GM23338 (cell line): ENCODE measurements at regions not wholly inside any gene's neighbourhood (a gene's known extent, or its start where the extent isn't known, plus 50 kb on each side); places are given as distances from the start of the nearest gene placed in this dataset.

ENCODE experiments used
- ATAC-seq: fragments of 200-7000 bp; cut with Tn5 transposase; 3 replicates; pipeline ENCODE4 v1.9.1; 2020
- DNase-seq: peaks from one replicate; pipeline ENCODE4 v3.0.0-alpha.2; 2015; ENCODE audit warnings: low spot score
- H2AFZ ChIP-seq: fragments of 200-600 bp; sonication (generic); 2 replicates; pipeline ENCODE4 v1.8.0; 2016; ENCODE audit warnings: antibody characterized with exemption, mild to moderate bottlenecking, moderate library complexity
- H3F3A ChIP-seq: fragments of 200-600 bp; sonication (generic); replicated peaks from 2 replicates; pipeline ENCODE4 v1.8.0; 2017; ENCODE audit warnings: antibody characterized with exemption, mixed run types, low read depth
- H3K27ac ChIP-seq: fragments of 200-600 bp; sonication (generic); 2 replicates; pipeline ENCODE4 v1.6.1; 2016; ENCODE audit warnings: low read depth
- H3K27me3 ChIP-seq: fragments of 200-600 bp; sonication (generic); 2 replicates; pipeline ENCODE4 v1.8.0; 2016; ENCODE audit warnings: mild to moderate bottlenecking, mixed run types, moderate library complexity; ENCODE audit not compliant: insufficient read depth
- H3K36me3 ChIP-seq: fragments of 200-600 bp; sonication (generic); 2 replicates; pipeline ENCODE4 v1.8.0; 2016; ENCODE audit warnings: mild to moderate bottlenecking; ENCODE audit not compliant: insufficient read depth
- H3K4me1 ChIP-seq: fragments of 200-600 bp; sonication (generic); 2 replicates; pipeline ENCODE4 v1.8.0; 2016; ENCODE audit warnings: mild to moderate bottlenecking, moderate library complexity; ENCODE audit not compliant: insufficient read depth
- H3K4me2 ChIP-seq: fragments of 200-600 bp; sonication (generic); 2 replicates; pipeline ENCODE4 v1.7.1; 2017; ENCODE audit warnings: mixed run types
- H3K4me3 ChIP-seq: fragments of 200-600 bp; sonication (generic); 2 replicates; pipeline ENCODE4 v1.6.1; 2016; ENCODE audit warnings: mixed run types
- H3K79me2 ChIP-seq: fragments of 200-600 bp; sonication (generic); replicated peaks from 2 replicates; pipeline ENCODE4 v1.8.0; 2017; ENCODE audit warnings: mild to moderate bottlenecking; ENCODE audit not compliant: insufficient read depth
- H3K9me2 ChIP-seq: fragments of 200-600 bp; sonication (generic); 2 replicates; pipeline ENCODE4 v1.8.0; 2017; ENCODE audit not compliant: insufficient read depth
- H4K20me1 ChIP-seq: fragments of 200-600 bp; sonication (generic); replicated peaks from 2 replicates; pipeline ENCODE4 v1.8.0; 2017; ENCODE audit warnings: mild to moderate bottlenecking; ENCODE audit not compliant: insufficient read depth
- H3K27ac Mint-ChIP-seq: 2 replicates; pipeline ENCODE4 v1.8.0; 2020; ENCODE audit warnings: inconsistent platforms, mild to moderate bottlenecking, moderate library complexity, mixed read lengths
- H3K27me3 Mint-ChIP-seq: 3 replicates; pipeline ENCODE4 v1.8.0; 2022; ENCODE audit warnings: low read depth, mild to moderate bottlenecking, moderate library complexity, mixed read lengths, inconsistent platforms; ENCODE audit not compliant: insufficient read depth, poor library complexity
- H3K36me3 Mint-ChIP-seq: 3 replicates; pipeline ENCODE4 v1.8.0; 2021; ENCODE audit warnings: low read depth, mild to moderate bottlenecking, inconsistent platforms, moderate library complexity, mixed read lengths
- H3K4me1 Mint-ChIP-seq: 3 replicates; pipeline ENCODE4 v1.8.0; 2020; ENCODE audit warnings: mild to moderate bottlenecking, inconsistent platforms, mixed read lengths
- H3K4me3 Mint-ChIP-seq: 3 replicates; pipeline ENCODE4 v1.8.0; 2021; ENCODE audit warnings: moderate library complexity, mild to moderate bottlenecking, inconsistent platforms, mixed read lengths
- H3K9me3 Mint-ChIP-seq: 3 replicates; pipeline ENCODE4 v1.8.0; 2020; ENCODE audit warnings: moderate library complexity, mild to moderate bottlenecking, inconsistent platforms, mixed read lengths
- CREB1 ChIP-seq: fragments of 250-450 bp; sonication (Bioruptor Pico); IDR thresholded peaks from 2 replicates; pipeline ENCODE4 v1.5.0; 2020; ENCODE audit warnings: low read depth, mild to moderate bottlenecking, moderate library complexity
- EZH2 ChIP-seq: fragments of 200-600 bp; sonication (generic); IDR thresholded peaks from one replicate; pipeline ENCODE4 v1.8.0; 2017; ENCODE audit warnings: antibody characterized with exemption, mild to moderate bottlenecking, low read depth; ENCODE audit not compliant: unreplicated experiment
- EZH2phosphoT487 ChIP-seq: fragments of 200-600 bp; sonication (generic); IDR thresholded peaks from one replicate; pipeline ENCODE4 v1.8.1; 2018; ENCODE audit warnings: antibody characterized with exemption; ENCODE audit not compliant: unreplicated experiment
- JUNB ChIP-seq: IDR thresholded peaks from one replicate; pipeline ENCODE4 v1.6.1; 2016; ENCODE audit warnings: antibody characterized with exemption; ENCODE audit not compliant: unreplicated experiment
- NANOG ChIP-seq: IDR thresholded peaks from 2 replicates; pipeline ENCODE4 v1.6.1; 2016; ENCODE audit warnings: antibody characterized with exemption, borderline replicate concordance
- POLR2AphosphoS5 ChIP-seq: IDR thresholded peaks from 2 replicates; pipeline ENCODE4 v1.6.1; 2016; ENCODE audit warnings: antibody characterized with exemption, low read depth
- STAT1 ChIP-seq: IDR thresholded peaks from one replicate; pipeline ENCODE4 v1.6.1; 2016; ENCODE audit warnings: antibody characterized with exemption; ENCODE audit not compliant: unreplicated experiment
- ZNF114 ChIP-seq: fragments of 250-450 bp; sonication (Bioruptor Pico); IDR thresholded peaks from 2 replicates; pipeline ENCODE4 v1.5.0; 2020; ENCODE audit warnings: mild to moderate bottlenecking, moderate library complexity
- ZNF331 ChIP-seq: fragments of 250-450 bp; sonication (Bioruptor Pico); IDR thresholded peaks from 2 replicates; pipeline ENCODE4 v1.5.0; 2020; ENCODE audit warnings: low read depth, mild to moderate bottlenecking, moderate library complexity
- TF ChIP-seq, protein P1 (sequence below): fragments of 250-450 bp; sonication (Bioruptor Pico); IDR thresholded peaks from 2 replicates; pipeline ENCODE4 v1.5.0; 2020; ENCODE audit warnings: mild to moderate bottlenecking, moderate library complexity
- TF ChIP-seq, protein P2 (sequence below), 2 experiments: fragments of 200-600 bp in 1 of 2; sonication (generic) in 1 of 2; conservative IDR thresholded peaks; 2 replicates each; pipeline versions ENCODE4 v1.5.1 to v1.6.1; 2016 to 2017; ENCODE audit warnings: antibody characterized with exemption in 2 of 2, low read depth in 2 of 2, mild to moderate bottlenecking in 2 of 2, moderate library complexity in 1 of 2
- TF ChIP-seq, protein P3 (sequence below): IDR thresholded peaks from one replicate; pipeline ENCODE4 v1.6.1; 2018; ENCODE audit warnings: antibody characterized with exemption; ENCODE audit not compliant: unreplicated experiment
- TF ChIP-seq, protein P4 (sequence below): IDR thresholded peaks from 2 replicates; pipeline ENCODE4 v1.6.1; 2016; ENCODE audit warnings: antibody characterized with exemption

DNA sequence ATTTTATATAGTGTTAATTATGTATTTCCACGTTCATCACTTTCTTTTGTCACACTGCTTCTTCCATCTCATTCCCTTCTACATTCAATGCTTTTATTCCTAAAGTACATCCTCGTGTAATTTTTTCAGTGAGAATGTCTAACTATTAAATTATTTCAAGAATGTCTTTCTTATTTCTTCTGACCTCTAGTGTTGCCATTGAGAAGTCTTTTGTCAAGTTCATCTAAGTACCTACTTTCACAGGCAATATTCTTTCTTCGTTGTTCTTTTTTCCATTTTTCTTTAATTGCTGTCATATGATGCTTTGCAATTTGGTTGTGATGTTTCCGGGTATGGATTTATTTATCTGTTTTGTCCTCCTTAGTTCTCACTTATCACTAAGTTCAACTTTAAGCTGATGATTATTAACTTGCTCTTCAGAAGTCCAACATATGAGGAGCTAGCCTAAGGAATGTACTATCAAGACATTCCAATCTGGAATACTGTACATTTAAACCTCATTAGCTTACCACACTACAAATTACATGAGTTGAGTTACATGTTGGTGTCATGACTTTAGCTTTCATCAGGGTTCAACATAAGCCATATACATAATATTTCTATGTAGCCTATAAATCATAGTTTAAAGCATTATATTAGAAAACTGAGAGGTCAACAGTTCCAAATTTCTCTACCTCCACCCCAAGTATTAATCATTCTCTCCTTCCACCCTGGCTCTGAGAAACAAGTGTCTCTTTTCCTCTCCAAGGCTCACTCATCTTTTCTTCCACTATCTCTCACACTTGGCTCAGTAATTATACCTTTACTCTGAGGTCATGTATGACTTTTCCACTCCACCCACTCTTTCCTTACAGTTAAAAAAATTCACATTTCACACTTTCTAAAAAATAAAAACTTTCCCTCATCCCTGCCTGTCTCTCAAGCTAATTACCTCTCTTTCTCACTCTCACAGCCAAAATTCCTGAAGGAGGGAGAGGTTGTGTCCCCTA is 81.5 kb downstream of the COX18 start:
- H3K4me1 Mint-ChIP-seq = peaks cover 20% of the 10 kb centered on the region
- no peak overlapping the region for H3K27ac Mint-ChIP-seq
- no peak overlapping the region for H3K4me3 Mint-ChIP-seq

More for the DNA sequence above, 81.5 kb downstream of the COX18 start:
- Histone ChIP-seq H2AFZ (no peak overlapping the region), H3K9me2 (0 out of 2 replicates have a peak, but pooled peaks cover 5% of the 10 kb centered on the region), H3K36me3 (no peaks in the 10 kb centered on the region), H3K4me2 (no peak overlapping the region), H3F3A (no peaks in the 10 kb centered on the region), H3K4me3 (no peak overlapping the region), H3K27ac (no peak overlapping the region), H4K20me1 (no peaks in the 10 kb centered on the region), H3K4me1 (peaks cover 13% of the 10 kb centered on the region), H3K27me3 (no peaks in the 10 kb centered on the region), H3K79me2 (no peaks in the 10 kb centered on the region)
- Mint-ChIP-seq H3K9me3 (no peaks in the 10 kb centered on the region), H3K36me3 (no peaks in the 10 kb centered on the region), H3K27me3 (no peaks in the 10 kb centered on the region)
- ATAC-seq = no peak
- DNase-seq = no peak
- TF ChIP-seq NANOG = no peak
- TF ChIP-seq EZH2 = no peak
- TF ChIP-seq, protein P1, sequence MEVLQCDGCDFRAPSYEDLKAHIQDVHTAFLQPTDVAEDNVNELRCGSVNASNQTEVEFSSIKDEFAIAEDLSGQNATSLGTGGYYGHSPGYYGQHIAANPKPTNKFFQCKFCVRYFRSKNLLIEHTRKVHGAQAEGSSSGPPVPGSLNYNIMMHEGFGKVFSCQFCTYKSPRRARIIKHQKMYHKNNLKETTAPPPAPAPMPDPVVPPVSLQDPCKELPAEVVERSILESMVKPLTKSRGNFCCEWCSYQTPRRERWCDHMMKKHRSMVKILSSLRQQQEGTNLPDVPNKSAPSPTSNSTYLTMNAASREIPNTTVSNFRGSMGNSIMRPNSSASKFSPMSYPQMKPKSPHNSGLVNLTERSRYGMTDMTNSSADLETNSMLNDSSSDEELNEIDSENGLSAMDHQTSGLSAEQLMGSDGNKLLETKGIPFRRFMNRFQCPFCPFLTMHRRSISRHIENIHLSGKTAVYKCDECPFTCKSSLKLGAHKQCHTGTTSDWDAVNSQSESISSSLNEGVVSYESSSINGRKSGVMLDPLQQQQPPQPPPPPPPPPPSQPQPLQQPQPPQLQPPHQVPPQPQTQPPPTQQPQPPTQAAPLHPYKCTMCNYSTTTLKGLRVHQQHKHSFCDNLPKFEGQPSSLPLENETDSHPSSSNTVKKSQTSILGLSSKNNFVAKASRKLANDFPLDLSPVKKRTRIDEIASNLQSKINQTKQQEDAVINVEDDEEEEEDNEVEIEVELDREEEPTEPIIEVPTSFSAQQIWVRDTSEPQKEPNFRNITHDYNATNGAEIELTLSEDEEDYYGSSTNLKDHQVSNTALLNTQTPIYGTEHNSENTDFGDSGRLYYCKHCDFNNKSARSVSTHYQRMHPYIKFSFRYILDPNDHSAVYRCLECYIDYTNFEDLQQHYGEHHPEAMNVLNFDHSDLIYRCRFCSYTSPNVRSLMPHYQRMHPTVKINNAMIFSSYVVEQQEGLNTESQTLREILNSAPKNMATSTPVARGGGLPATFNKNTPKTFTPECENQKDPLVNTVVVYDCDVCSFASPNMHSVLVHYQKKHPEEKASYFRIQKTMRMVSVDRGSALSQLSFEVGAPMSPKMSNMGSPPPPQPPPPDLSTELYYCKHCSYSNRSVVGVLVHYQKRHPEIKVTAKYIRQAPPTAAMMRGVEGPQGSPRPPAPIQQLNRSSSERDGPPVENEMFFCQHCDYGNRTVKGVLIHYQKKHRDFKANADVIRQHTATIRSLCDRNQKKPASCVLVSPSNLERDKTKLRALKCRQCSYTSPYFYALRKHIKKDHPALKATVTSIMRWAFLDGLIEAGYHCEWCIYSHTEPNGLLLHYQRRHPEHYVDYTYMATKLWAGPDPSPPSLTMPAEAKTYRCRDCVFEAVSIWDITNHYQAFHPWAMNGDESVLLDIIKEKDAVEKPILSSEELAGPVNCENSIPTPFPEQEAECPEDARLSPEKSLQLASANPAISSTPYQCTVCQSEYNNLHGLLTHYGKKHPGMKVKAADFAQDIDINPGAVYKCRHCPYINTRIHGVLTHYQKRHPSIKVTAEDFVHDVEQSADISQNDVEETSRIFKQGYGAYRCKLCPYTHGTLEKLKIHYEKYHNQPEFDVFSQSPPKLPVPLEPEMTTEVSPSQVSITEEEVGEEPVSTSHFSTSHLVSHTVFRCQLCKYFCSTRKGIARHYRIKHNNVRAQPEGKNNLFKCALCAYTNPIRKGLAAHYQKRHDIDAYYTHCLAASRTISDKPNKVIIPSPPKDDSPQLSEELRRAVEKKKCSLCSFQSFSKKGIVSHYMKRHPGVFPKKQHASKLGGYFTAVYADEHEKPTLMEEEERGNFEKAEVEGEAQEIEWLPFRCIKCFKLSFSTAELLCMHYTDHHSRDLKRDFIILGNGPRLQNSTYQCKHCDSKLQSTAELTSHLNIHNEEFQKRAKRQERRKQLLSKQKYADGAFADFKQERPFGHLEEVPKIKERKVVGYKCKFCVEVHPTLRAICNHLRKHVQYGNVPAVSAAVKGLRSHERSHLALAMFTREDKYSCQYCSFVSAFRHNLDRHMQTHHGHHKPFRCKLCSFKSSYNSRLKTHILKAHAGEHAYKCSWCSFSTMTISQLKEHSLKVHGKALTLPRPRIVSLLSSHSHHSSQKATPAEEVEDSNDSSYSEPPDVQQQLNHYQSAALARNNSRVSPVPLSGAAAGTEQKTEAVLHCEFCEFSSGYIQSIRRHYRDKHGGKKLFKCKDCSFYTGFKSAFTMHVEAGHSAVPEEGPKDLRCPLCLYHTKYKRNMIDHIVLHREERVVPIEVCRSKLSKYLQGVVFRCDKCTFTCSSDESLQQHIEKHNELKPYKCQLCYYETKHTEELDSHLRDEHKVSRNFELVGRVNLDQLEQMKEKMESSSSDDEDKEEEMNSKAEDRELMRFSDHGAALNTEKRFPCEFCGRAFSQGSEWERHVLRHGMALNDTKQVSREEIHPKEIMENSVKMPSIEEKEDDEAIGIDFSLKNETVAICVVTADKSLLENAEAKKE = no peak
- TF ChIP-seq, protein P2, sequence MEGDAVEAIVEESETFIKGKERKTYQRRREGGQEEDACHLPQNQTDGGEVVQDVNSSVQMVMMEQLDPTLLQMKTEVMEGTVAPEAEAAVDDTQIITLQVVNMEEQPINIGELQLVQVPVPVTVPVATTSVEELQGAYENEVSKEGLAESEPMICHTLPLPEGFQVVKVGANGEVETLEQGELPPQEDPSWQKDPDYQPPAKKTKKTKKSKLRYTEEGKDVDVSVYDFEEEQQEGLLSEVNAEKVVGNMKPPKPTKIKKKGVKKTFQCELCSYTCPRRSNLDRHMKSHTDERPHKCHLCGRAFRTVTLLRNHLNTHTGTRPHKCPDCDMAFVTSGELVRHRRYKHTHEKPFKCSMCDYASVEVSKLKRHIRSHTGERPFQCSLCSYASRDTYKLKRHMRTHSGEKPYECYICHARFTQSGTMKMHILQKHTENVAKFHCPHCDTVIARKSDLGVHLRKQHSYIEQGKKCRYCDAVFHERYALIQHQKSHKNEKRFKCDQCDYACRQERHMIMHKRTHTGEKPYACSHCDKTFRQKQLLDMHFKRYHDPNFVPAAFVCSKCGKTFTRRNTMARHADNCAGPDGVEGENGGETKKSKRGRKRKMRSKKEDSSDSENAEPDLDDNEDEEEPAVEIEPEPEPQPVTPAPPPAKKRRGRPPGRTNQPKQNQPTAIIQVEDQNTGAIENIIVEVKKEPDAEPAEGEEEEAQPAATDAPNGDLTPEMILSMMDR (conservative IDR thresholded peaks at IDR 0.05; ENCODE audit: low read depth in 2 of 2) = no peak
- no peak for TF ChIP-seq EZH2phosphoT487
- TF ChIP-seq, protein P3, sequence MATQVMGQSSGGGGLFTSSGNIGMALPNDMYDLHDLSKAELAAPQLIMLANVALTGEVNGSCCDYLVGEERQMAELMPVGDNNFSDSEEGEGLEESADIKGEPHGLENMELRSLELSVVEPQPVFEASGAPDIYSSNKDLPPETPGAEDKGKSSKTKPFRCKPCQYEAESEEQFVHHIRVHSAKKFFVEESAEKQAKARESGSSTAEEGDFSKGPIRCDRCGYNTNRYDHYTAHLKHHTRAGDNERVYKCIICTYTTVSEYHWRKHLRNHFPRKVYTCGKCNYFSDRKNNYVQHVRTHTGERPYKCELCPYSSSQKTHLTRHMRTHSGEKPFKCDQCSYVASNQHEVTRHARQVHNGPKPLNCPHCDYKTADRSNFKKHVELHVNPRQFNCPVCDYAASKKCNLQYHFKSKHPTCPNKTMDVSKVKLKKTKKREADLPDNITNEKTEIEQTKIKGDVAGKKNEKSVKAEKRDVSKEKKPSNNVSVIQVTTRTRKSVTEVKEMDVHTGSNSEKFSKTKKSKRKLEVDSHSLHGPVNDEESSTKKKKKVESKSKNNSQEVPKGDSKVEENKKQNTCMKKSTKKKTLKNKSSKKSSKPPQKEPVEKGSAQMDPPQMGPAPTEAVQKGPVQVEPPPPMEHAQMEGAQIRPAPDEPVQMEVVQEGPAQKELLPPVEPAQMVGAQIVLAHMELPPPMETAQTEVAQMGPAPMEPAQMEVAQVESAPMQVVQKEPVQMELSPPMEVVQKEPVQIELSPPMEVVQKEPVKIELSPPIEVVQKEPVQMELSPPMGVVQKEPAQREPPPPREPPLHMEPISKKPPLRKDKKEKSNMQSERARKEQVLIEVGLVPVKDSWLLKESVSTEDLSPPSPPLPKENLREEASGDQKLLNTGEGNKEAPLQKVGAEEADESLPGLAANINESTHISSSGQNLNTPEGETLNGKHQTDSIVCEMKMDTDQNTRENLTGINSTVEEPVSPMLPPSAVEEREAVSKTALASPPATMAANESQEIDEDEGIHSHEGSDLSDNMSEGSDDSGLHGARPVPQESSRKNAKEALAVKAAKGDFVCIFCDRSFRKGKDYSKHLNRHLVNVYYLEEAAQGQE = no peak
- TF ChIP-seq CREB1 (CRISPR knock-in tag) = no peak
- TF ChIP-seq ZNF331 (CRISPR knock-in tag) = no peak
- TF ChIP-seq STAT1 = no peak
- TF ChIP-seq ZNF114 (CRISPR knock-in tag) = no peak
- TF ChIP-seq, protein P4, sequence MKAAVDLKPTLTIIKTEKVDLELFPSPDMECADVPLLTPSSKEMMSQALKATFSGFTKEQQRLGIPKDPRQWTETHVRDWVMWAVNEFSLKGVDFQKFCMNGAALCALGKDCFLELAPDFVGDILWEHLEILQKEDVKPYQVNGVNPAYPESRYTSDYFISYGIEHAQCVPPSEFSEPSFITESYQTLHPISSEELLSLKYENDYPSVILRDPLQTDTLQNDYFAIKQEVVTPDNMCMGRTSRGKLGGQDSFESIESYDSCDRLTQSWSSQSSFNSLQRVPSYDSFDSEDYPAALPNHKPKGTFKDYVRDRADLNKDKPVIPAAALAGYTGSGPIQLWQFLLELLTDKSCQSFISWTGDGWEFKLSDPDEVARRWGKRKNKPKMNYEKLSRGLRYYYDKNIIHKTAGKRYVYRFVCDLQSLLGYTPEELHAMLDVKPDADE = no peak
- no peak for TF ChIP-seq JUNB
- no peak for TF ChIP-seq POLR2AphosphoS5
